IMR-90 (cell line): ENCODE measurements at regions not wholly inside any gene's neighbourhood (a gene's known extent, or its start where the extent isn't known, plus 50 kb on each side); places are given as distances from the start of the nearest gene placed in this dataset.
A peak's percentile ranks its signal among the peaks of the same experiment; 100 is the strongest.

Source experiments
- ATAC-seq: fragments of 200-7000 bp; cut with Tn5 transposase; 2 replicates; pipeline ENCODE4 v1.9.1; 2020; ENCODE audit warnings: low read depth, mild to moderate bottlenecking, moderate library complexity
- BruUV-seq: library from RNA; stranded (reverse); fragments of 400-500 nt; replicated peaks from 2 replicates; lab custom pipeline; 2021; lab: Mats Ljungman, UMichigan
- CTCF ChIA-PET: fragments of 300-600 bp; formaldehyde crosslinking; extraction: SDS; loops from one replicate; lab custom pipeline; 2021; ENCODE audit warnings: antibody characterized with exemption; lab: Yijun Ruan, JAX
- POLR2A ChIA-PET: fragments of 300-600 bp; sonication (Branson Sonifier 250); formaldehyde crosslinking; loops from one replicate; lab custom pipeline; 2022; ENCODE audit warnings: antibody characterized with exemption; ENCODE audit not compliant: unreplicated experiment; lab: Charles Lee
- DNase-seq: peaks from one replicate; pipeline ENCODE4 v3.0.0; 2013
- H2AFZ ChIP-seq: replicated peaks from 2 replicates; pipeline ENCODE3; 2013; ENCODE audit warnings: low read length, mild to moderate bottlenecking; ENCODE audit not compliant: poor library complexity
- H2AK5ac ChIP-seq: 2 replicates; pipeline ENCODE4 v1.6.1; 2013; ENCODE audit warnings: low read depth, low read length, inconsistent platforms
- H2AK9ac ChIP-seq: replicated peaks from 2 replicates; pipeline ENCODE3; 2013; ENCODE audit warnings: mild to moderate bottlenecking, low read depth, low read length, moderate library complexity; ENCODE audit not compliant: poor library complexity
- H2BK120ac ChIP-seq: 2 replicates; pipeline ENCODE4 v1.6.1; 2013; ENCODE audit warnings: low read depth, low read length, inconsistent platforms
- H2BK15ac ChIP-seq: 3 replicates; pipeline ENCODE4 v1.6.1; 2013; ENCODE audit warnings: low read depth, low read length, inconsistent platforms
- H2BK20ac ChIP-seq: 2 replicates; pipeline ENCODE4 v1.6.1; 2013; ENCODE audit warnings: low read depth, mild to moderate bottlenecking, inconsistent platforms, low read length, moderate library complexity
- H2BK5ac ChIP-seq: 2 replicates; pipeline ENCODE4 v1.6.1; 2013; ENCODE audit warnings: mild to moderate bottlenecking, low read depth, low read length, inconsistent platforms; ENCODE audit not compliant: poor library complexity, severe bottlenecking
- H3K14ac ChIP-seq: replicated peaks from 2 replicates; pipeline ENCODE4 v1.6.1; 2013; ENCODE audit warnings: low read depth, low read length, inconsistent platforms
- H3K18ac ChIP-seq: 2 replicates; pipeline ENCODE4 v1.6.1; 2013; ENCODE audit warnings: low read depth, low read length, control low read depth
- H3K23ac ChIP-seq: 2 replicates; pipeline ENCODE4 v1.6.1; 2013; ENCODE audit warnings: low read depth, low read length, inconsistent platforms
- H3K27ac ChIP-seq: 2 replicates; pipeline ENCODE4 v1.5.1; 2013; ENCODE audit warnings: mild to moderate bottlenecking, control low read depth, low read length; ENCODE audit not compliant: insufficient read depth
- H3K27me3 ChIP-seq: 2 replicates; pipeline ENCODE4 v1.6.1; 2013; ENCODE audit warnings: low read length; ENCODE audit not compliant: control insufficient read depth, insufficient read depth
- H3K36me3 ChIP-seq: 2 replicates; pipeline ENCODE4 v1.6.1; 2013; ENCODE audit warnings: low read length, mixed read lengths; ENCODE audit not compliant: control insufficient read depth, insufficient read depth
- H3K4ac ChIP-seq: 2 replicates; pipeline ENCODE4 v1.6.1; 2013; ENCODE audit warnings: low read depth, low read length, inconsistent platforms
- H3K4me1 ChIP-seq: 2 replicates; pipeline ENCODE4 v1.6.1; 2013; ENCODE audit warnings: low read length, mixed read lengths; ENCODE audit not compliant: control insufficient read depth, insufficient read depth
- H3K4me2 ChIP-seq: 2 replicates; pipeline ENCODE4 v1.6.1; 2013; ENCODE audit warnings: low read depth, mild to moderate bottlenecking, control low read depth, low read length, moderate library complexity
- H3K4me3 ChIP-seq: 2 replicates; pipeline ENCODE4 v1.5.1; 2013; ENCODE audit warnings: low read depth, mild to moderate bottlenecking, control low read depth, low read length, moderate library complexity; ENCODE audit not compliant: insufficient read depth
- H3K56ac ChIP-seq: 2 replicates; pipeline ENCODE4 v1.6.1; 2013; ENCODE audit warnings: low read length, inconsistent platforms; ENCODE audit not compliant: insufficient read depth; ENCODE audit errors: extremely low read depth
- H3K79me1 ChIP-seq, 2 experiments: 2 replicates each; pipeline ENCODE4 v1.6.1; 2013; ENCODE audit warnings: low read length in 2 of 2, inconsistent platforms in 1 of 2, low read depth in 1 of 2
- H3K9ac ChIP-seq: 2 replicates; pipeline ENCODE4 v1.6.1; 2013; ENCODE audit warnings: low read depth, low read length, control low read depth
- H3K9me1 ChIP-seq: 2 replicates; pipeline ENCODE4 v1.6.1; 2013; ENCODE audit warnings: low read length, inconsistent platforms; ENCODE audit not compliant: insufficient read depth
- H3K9me3 ChIP-seq: 2 replicates; pipeline ENCODE4 v1.6.1; 2013; ENCODE audit warnings: low read length; ENCODE audit not compliant: control insufficient read depth, insufficient read depth
- H4K20me1 ChIP-seq: 2 replicates; pipeline ENCODE4 v1.6.1; 2013; ENCODE audit warnings: low read length, inconsistent platforms; ENCODE audit not compliant: insufficient read depth
- H4K5ac ChIP-seq: 2 replicates; pipeline ENCODE4 v1.6.1; 2013; ENCODE audit warnings: mild to moderate bottlenecking, low read depth, low read length, control low read depth
- H4K8ac ChIP-seq, 2 experiments: 2 replicates each; pipeline ENCODE4 v1.6.1; 2013; ENCODE audit warnings: low read depth in 2 of 2, low read length in 2 of 2, control low read depth in 1 of 2, inconsistent platforms in 1 of 2
- H4K91ac ChIP-seq: 2 replicates; pipeline ENCODE4 v1.6.1; 2013; ENCODE audit warnings: low read depth, low read length, inconsistent platforms; ENCODE audit not compliant: insufficient read depth
- BHLHE40 ChIP-seq: fragments of 150-350 bp; IDR thresholded peaks from 2 replicates; pipeline ENCODE4 v1.6.1; 2016; ENCODE audit warnings: mild to moderate bottlenecking, low read depth, low read length
- CEBPB ChIP-seq: IDR thresholded peaks from 2 replicates; pipeline ENCODE4 v1.6.1; 2012; ENCODE audit warnings: low read depth, low read length, improper control_type of control experiment
- MXI1 ChIP-seq: IDR thresholded peaks from 2 replicates; pipeline ENCODE4 v1.6.1; 2012; ENCODE audit warnings: low read depth, mild to moderate bottlenecking, low read length, moderate library complexity, borderline replicate concordance
- POLR2A ChIP-seq: IDR thresholded peaks from 2 replicates; pipeline ENCODE4 v1.6.1; 2012; ENCODE audit warnings: mild to moderate bottlenecking, low read depth, low read length
- RCOR1 ChIP-seq: IDR thresholded peaks from 2 replicates; pipeline ENCODE4 v1.6.1; 2012; ENCODE audit warnings: mild to moderate bottlenecking, low read length, improper control_type of control experiment; ENCODE audit not compliant: insufficient replicate concordance
- dilution Hi-C: fragments of 300-500 bp; cut with HindIII; formaldehyde crosslinking; loops from one replicate; pipeline ENCODE4 v1.14.3; 2018; ENCODE audit warnings: low sequenced_read_pairs; ENCODE audit not compliant: unreplicated experiment
- in situ Hi-C: fragments of 300-500 bp; cut with MboI; formaldehyde crosslinking; loops from 3 replicates; pipeline ENCODE4 v1.14.3; 2019; ENCODE audit warnings: low sequenced_read_pairs, inconsistent platforms, mixed read lengths
- intact Hi-C: fragments of 100-400 bp; cut with micrococcal nuclease; formaldehyde crosslinking; loops from 2 replicates; pipeline ENCODE4 v1.10.0; 2022
- TF ChIP-seq, protein P1 (sequence below): fragments of 150-350 bp; IDR thresholded peaks from 2 replicates; pipeline ENCODE4 v1.6.1; 2016; ENCODE audit warnings: low read depth, mild to moderate bottlenecking, low read length, moderate library complexity, borderline replicate concordance

DNA sequence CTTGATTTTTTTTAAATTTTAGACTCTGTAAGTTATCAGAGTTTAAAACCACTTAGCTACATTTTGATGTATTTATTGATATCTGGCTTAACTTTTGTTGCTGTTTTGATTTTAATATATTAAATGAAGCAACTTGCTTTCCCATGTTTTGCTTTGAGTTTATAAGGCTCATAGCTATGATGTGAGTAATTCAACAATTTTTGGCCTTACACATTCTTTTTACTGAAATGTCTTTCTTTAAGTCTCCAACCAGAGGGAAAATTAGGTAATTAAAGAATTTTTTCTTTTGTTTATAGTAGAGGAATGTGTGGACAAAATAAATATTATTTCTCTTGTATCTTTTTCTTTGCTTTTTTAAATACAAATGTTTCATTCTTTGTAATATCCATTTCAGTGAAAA is 258.3 kb upstream of the ADAMTS5 start:
- no peaks in the 10 kb centered on the region for H3K9me1 ChIP-seq
- H3K56ac ChIP-seq: no peak overlapping the region
- ATAC-seq (peak; percentile 80), DNase-seq (peak; percentile 57)
- H3K27me3 ChIP-seq: no peaks in the 10 kb centered on the region
- intact Hi-C loops: loop anchor here (10.0 kb wide), 1 partner anchor 50 kb away; no protein-coding TSS in a partner anchor
- no peak overlapping the region for H4K5ac ChIP-seq
- no peak overlapping the region for H2AK9ac ChIP-seq
- H2AK5ac ChIP-seq: no peak overlapping the region
- POLR2A ChIA-PET: no interaction called here
- H3K79me1 ChIP-seq: no peaks in the 10 kb centered on the region
- H3K14ac ChIP-seq: no peak overlapping the region
- H3K9ac ChIP-seq: no peak overlapping the region
- no TSS peak for BruUV-seq
- H3K4me3 ChIP-seq: no peak overlapping the region
- no peak overlapping the region for H3K4me2 ChIP-seq
- no peak overlapping the region for H4K8ac ChIP-seq
- H3K9me3 ChIP-seq: no peaks in the 10 kb centered on the region
- H2BK5ac ChIP-seq: peak overlapping the region; percentile 89
- no peak overlapping the region for H3K18ac ChIP-seq
- no peak overlapping the region for H2BK15ac ChIP-seq
- in situ Hi-C loops: no loop called here
- H3K36me3 ChIP-seq: no peaks in the 10 kb centered on the region
- no peak overlapping the region for H2BK20ac ChIP-seq
- no peak overlapping the region for H2AFZ ChIP-seq
- peaks cover 6% of the 10 kb centered on the region for H3K4me1 ChIP-seq
- H3K4ac ChIP-seq: no peak overlapping the region
- H3K27ac ChIP-seq: peak overlapping the region; percentile 47; the same call in 1 of the 2 replicates
- CTCF ChIA-PET: interaction anchor here (0.7 kb wide), 1 partner anchor 93 kb away, joined by 3 read pairs; no protein-coding TSS in a partner anchor
- dilution Hi-C loops: no loop called here
- TF ChIP-seq CEBPB (no peak), POLR2A (no peak), MXI1 (no peak), RCOR1 (no peak), BHLHE40 (no peak)
- TF ChIP-seq, protein P1, sequence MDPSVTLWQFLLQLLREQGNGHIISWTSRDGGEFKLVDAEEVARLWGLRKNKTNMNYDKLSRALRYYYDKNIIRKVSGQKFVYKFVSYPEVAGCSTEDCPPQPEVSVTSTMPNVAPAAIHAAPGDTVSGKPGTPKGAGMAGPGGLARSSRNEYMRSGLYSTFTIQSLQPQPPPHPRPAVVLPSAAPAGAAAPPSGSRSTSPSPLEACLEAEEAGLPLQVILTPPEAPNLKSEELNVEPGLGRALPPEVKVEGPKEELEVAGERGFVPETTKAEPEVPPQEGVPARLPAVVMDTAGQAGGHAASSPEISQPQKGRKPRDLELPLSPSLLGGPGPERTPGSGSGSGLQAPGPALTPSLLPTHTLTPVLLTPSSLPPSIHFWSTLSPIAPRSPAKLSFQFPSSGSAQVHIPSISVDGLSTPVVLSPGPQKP: no peak
- no peak overlapping the region for H2BK120ac ChIP-seq
- no peak overlapping the region for H3K23ac ChIP-seq
- no peak overlapping the region for H4K91ac ChIP-seq
- H4K20me1 ChIP-seq: no peaks in the 10 kb centered on the region
